ENCODE measurements at regions not wholly inside any gene's neighbourhood (a gene's known extent, or its start where the extent isn't known, plus 50 kb on each side); places are given as distances from the start of the nearest gene placed in this dataset.
A peak's percentile ranks its signal among the peaks of the same experiment; 100 is the strongest.

- no peak for TF ChIP-seq CTCF (IDR thresholded peaks at IDR 0.05)
- ATAC-seq (peak; percentile 85), DNase-seq (peak in 2 of 3 donors; percentile 63 to 67)
- no peaks in the 10 kb centered on the region for H3K4me1 ChIP-seq (ENCODE audit: low read depth)
- no peaks in the 10 kb centered on the region for H3K9me3 ChIP-seq
- H3K36me3 ChIP-seq (ENCODE audit: low read depth): no peaks in the 10 kb centered on the region
- no peak overlapping the region for H3K4me3 ChIP-seq
- intact Hi-C loops (cut with DNase I, micrococcal nuclease): no loop called here
Observed at GRCh38 chr11:69217276-69218105, 61.8 kb downstream of the SMIM38 start.

GRCh38 chr11:69218271-69218682, 62.5 kb downstream of the SMIM38 start:
- Histone ChIP-seq H3K4me3 (no peak overlapping the region), H3K36me3 (ENCODE audit: low read depth) (no peaks in the 10 kb centered on the region), H3K9me3 (no peaks in the 10 kb centered on the region), H3K4me1 (ENCODE audit: low read depth) (no peaks in the 10 kb centered on the region)
- intact Hi-C loops (cut with DNase I, micrococcal nuclease): no loop called here
- TF ChIP-seq CTCF (IDR thresholded peaks at IDR 0.05): no peak
- DNase-seq (no peak), ATAC-seq (no peak)

GRCh38 chr11:69218946-69219720, 63.4 kb downstream of the SMIM38 start:
- TF ChIP-seq CTCF (IDR thresholded peaks at IDR 0.05): no peak
- Histone ChIP-seq H3K36me3 (ENCODE audit: low read depth) (no peaks in the 10 kb centered on the region), H3K4me1 (ENCODE audit: low read depth) (no peaks in the 10 kb centered on the region), H3K9me3 (no peaks in the 10 kb centered on the region), H3K4me3 (no peak overlapping the region)
- intact Hi-C loops (cut with DNase I, micrococcal nuclease): no loop called here
- DNase-seq: no peak
- no peak for ATAC-seq

- no peak for ATAC-seq
- H3K9me3 ChIP-seq: no peaks in the 10 kb centered on the region
Observed at GRCh38 chr11:69219991-69220390, 64.3 kb downstream of the SMIM38 start.

GRCh38 chr11:69220561-69221051, 64.9 kb downstream of the SMIM38 start:
- H3K4me1 ChIP-seq (ENCODE audit: low read depth): no peaks in the 10 kb centered on the region
- TF ChIP-seq CTCF (IDR thresholded peaks at IDR 0.05): no peak
- intact Hi-C loops (cut with DNase I, micrococcal nuclease): no loop called here
- no peak overlapping the region for H3K4me3 ChIP-seq
- no peak for ATAC-seq
- no peak for DNase-seq
- no peaks in the 10 kb centered on the region for H3K36me3 ChIP-seq (ENCODE audit: low read depth)
- no peaks in the 10 kb centered on the region for H3K9me3 ChIP-seq

More at GRCh38 chr11:69219991-69220390, 64.3 kb downstream of the SMIM38 start:
- intact Hi-C loops (cut with DNase I, micrococcal nuclease): no loop called here
- TF ChIP-seq CTCF (IDR thresholded peaks at IDR 0.05): no peak
- DNase-seq: no peak
- Histone ChIP-seq H3K36me3 (ENCODE audit: low read depth) (no peaks in the 10 kb centered on the region), H3K4me1 (ENCODE audit: low read depth) (no peaks in the 10 kb centered on the region), H3K4me3 (no peak overlapping the region)
